ENCODE measurements at regions not wholly inside any gene's neighbourhood (a gene's known extent, or its start where the extent isn't known, plus 50 kb on each side); places are given as distances from the start of the nearest gene placed in this dataset.

GRCh38 chr4:135770505-135770904, 1568.9 kb upstream of the PABPC4L start:
- no peak for TF ChIP-seq POLR2A (IDR thresholded peaks at IDR 0.05; ENCODE audit: low read length)
- TF ChIP-seq GATA1 (IDR thresholded peaks at IDR 0.05; ENCODE audit: low read depth, low read length), result no peak

All from erythroblast (primary cell).